ENCODE measurements at regions not wholly inside any gene's neighbourhood (a gene's known extent, or its start where the extent isn't known, plus 50 kb on each side); places are given as distances from the start of the nearest gene placed in this dataset.

GRCh38 chr18:72273025-72273424, 271.1 kb downstream of the CBLN2 start:
- Histone ChIP-seq H2BK120ac (ENCODE audit: insufficient read depth, low read length, poor library complexity) (no peak overlapping the region), H3K4ac (ENCODE audit: low read depth, low read length) (no peak overlapping the region), H3K4me2 (ENCODE audit: low read length) (no peak overlapping the region), H3K4me3 (ENCODE audit: low read depth, low read length) (no peak overlapping the region), H3K27ac (ENCODE audit: low read depth, low read length) (no peak overlapping the region), H3K79me1 (ENCODE audit: low read length) (no peaks in the 10 kb centered on the region), H3K27me3 (ENCODE audit: insufficient read depth, low read length) (no peaks in the 10 kb centered on the region), H3K9ac (ENCODE audit: low read length) (no peak overlapping the region), H4K8ac (ENCODE audit: low read depth, low read length) (no peak overlapping the region), H2AK5ac (ENCODE audit: low read length) (no peak overlapping the region), H3K14ac (ENCODE audit: low read length) (no peak overlapping the region), H3K18ac (ENCODE audit: low read length) (no peak overlapping the region), H2AFZ (ENCODE audit: insufficient read depth, low read length, poor library complexity) (no peak overlapping the region), H4K91ac (ENCODE audit: low read depth, low read length) (no peak overlapping the region), H2BK12ac (ENCODE audit: low read length) (no peak overlapping the region), H3K36me3 (ENCODE audit: control insufficient read depth in 1 of 2, insufficient read depth in 2 of 2, low read length in 2 of 2) (no peaks in the 10 kb centered on the region), H3K9me3 (ENCODE audit: insufficient read depth, low read depth, low read length) (no peaks in the 10 kb centered on the region), H3K23ac (ENCODE audit: low read length) (no peak overlapping the region), H3K4me1 (ENCODE audit: control insufficient read depth in 1 of 2, insufficient read depth in 2 of 2, low read length in 2 of 2) (no peaks in the 10 kb centered on the region), H3K79me2 (ENCODE audit: control insufficient read depth, insufficient read depth, low read length, poor library complexity) (no peaks in the 10 kb centered on the region), H4K12ac (ENCODE audit: low read depth, low read length) (no peak overlapping the region), H2BK5ac (ENCODE audit: low read depth, low read length, poor library complexity) (no peak overlapping the region)
- no CpG with 5 or more reads among the region's 2 CpGs for WGBS (ENCODE audit: extremely low coverage, insufficient coverage, insufficient read length)
- DNase-seq, result no peak

GRCh38 chr18:72261590-72261989, 282.6 kb downstream of the CBLN2 start:
- no peak overlapping the region for H2AK5ac ChIP-seq (ENCODE audit: low read length)
- no peak overlapping the region for H3K14ac ChIP-seq (ENCODE audit: low read length)
- no peak overlapping the region for H3K9ac ChIP-seq (ENCODE audit: low read length)
- H2BK5ac ChIP-seq (ENCODE audit: low read depth, low read length, poor library complexity), result no peak overlapping the region
- no peak overlapping the region for H3K4me2 ChIP-seq (ENCODE audit: low read length)
- H2BK120ac ChIP-seq (ENCODE audit: insufficient read depth, low read length, poor library complexity), result no peak overlapping the region
- no peak overlapping the region for H4K8ac ChIP-seq (ENCODE audit: low read depth, low read length)
- no peaks in the 10 kb centered on the region for H3K9me3 ChIP-seq (ENCODE audit: insufficient read depth, low read depth, low read length)
- H4K12ac ChIP-seq (ENCODE audit: low read depth, low read length), result no peak overlapping the region
- DNase-seq, result no peak
- H3K23ac ChIP-seq (ENCODE audit: low read length), result no peak overlapping the region
- no peaks in the 10 kb centered on the region for H3K4me1 ChIP-seq (ENCODE audit: control insufficient read depth in 1 of 2, insufficient read depth in 2 of 2, low read length in 2 of 2)
- no CpG with 5 or more reads among the region's 2 CpGs for WGBS (ENCODE audit: extremely low coverage, insufficient coverage, insufficient read length)
- no peaks in the 10 kb centered on the region for H3K79me1 ChIP-seq (ENCODE audit: low read length)
- no peak overlapping the region for H2BK12ac ChIP-seq (ENCODE audit: low read length)
- no peaks in the 10 kb centered on the region for H3K36me3 ChIP-seq (ENCODE audit: control insufficient read depth in 1 of 2, insufficient read depth in 2 of 2, low read length in 2 of 2)
- H3K79me2 ChIP-seq (ENCODE audit: control insufficient read depth, insufficient read depth, low read length, poor library complexity), result no peaks in the 10 kb centered on the region
- no peak overlapping the region for H2AFZ ChIP-seq (ENCODE audit: insufficient read depth, low read length, poor library complexity)
- H3K27me3 ChIP-seq (ENCODE audit: insufficient read depth, low read length), result no peaks in the 10 kb centered on the region
- H3K27ac ChIP-seq (ENCODE audit: low read depth, low read length), result no peak overlapping the region
- H3K4ac ChIP-seq (ENCODE audit: low read depth, low read length), result no peak overlapping the region
- no peak overlapping the region for H4K91ac ChIP-seq (ENCODE audit: low read depth, low read length)
- no peak overlapping the region for H3K4me3 ChIP-seq (ENCODE audit: low read depth, low read length)
- no peak overlapping the region for H3K18ac ChIP-seq (ENCODE audit: low read length)

- Histone ChIP-seq H3K14ac (ENCODE audit: low read length) (no peak overlapping the region), H2BK120ac (ENCODE audit: insufficient read depth, low read length, poor library complexity) (no peak overlapping the region), H3K4ac (ENCODE audit: low read depth, low read length) (no peak overlapping the region), H2AFZ (ENCODE audit: insufficient read depth, low read length, poor library complexity) (no peak overlapping the region), H3K4me3 (ENCODE audit: low read depth, low read length) (no peak overlapping the region), H4K12ac (ENCODE audit: low read depth, low read length) (no peak overlapping the region), H3K27ac (ENCODE audit: low read depth, low read length) (no peak overlapping the region), H3K36me3 (ENCODE audit: control insufficient read depth in 1 of 2, insufficient read depth in 2 of 2, low read length in 2 of 2) (no peaks in the 10 kb centered on the region), H3K79me1 (ENCODE audit: low read length) (no peaks in the 10 kb centered on the region), H4K8ac (ENCODE audit: low read depth, low read length) (no peak overlapping the region), H3K4me1 (ENCODE audit: control insufficient read depth in 1 of 2, insufficient read depth in 2 of 2, low read length in 2 of 2) (no peaks in the 10 kb centered on the region), H3K4me2 (ENCODE audit: low read length) (no peak overlapping the region), H2AK5ac (ENCODE audit: low read length) (no peak overlapping the region), H2BK12ac (ENCODE audit: low read length) (no peak overlapping the region), H3K23ac (ENCODE audit: low read length) (no peak overlapping the region), H4K91ac (ENCODE audit: low read depth, low read length) (no peak overlapping the region), H3K18ac (ENCODE audit: low read length) (no peak overlapping the region), H3K9me3 (ENCODE audit: insufficient read depth, low read depth, low read length) (no peaks in the 10 kb centered on the region), H3K9ac (ENCODE audit: low read length) (no peak overlapping the region), H3K27me3 (ENCODE audit: insufficient read depth, low read length) (no peaks in the 10 kb centered on the region), H3K79me2 (ENCODE audit: control insufficient read depth, insufficient read depth, low read length, poor library complexity) (no peaks in the 10 kb centered on the region), H2BK5ac (ENCODE audit: low read depth, low read length, poor library complexity) (no peak overlapping the region)
- WGBS (ENCODE audit: extremely low coverage, insufficient coverage, insufficient read length), result no CpG with 5 or more reads among the region's 4 CpGs
- DNase-seq, result no peak
Measured at GRCh38 chr18:72246076-72246475, 298.1 kb downstream of the CBLN2 start.

- no peaks in the 10 kb centered on the region for H3K9me3 ChIP-seq (ENCODE audit: insufficient read depth, low read depth, low read length)
- no peak overlapping the region for H3K27ac ChIP-seq (ENCODE audit: low read depth, low read length)
- no peak overlapping the region for H3K14ac ChIP-seq (ENCODE audit: low read length)
- no peak overlapping the region for H2AK5ac ChIP-seq (ENCODE audit: low read length)
- no peak overlapping the region for H3K18ac ChIP-seq (ENCODE audit: low read length)
- H4K91ac ChIP-seq (ENCODE audit: low read depth, low read length), result no peak overlapping the region
- H2BK120ac ChIP-seq (ENCODE audit: insufficient read depth, low read length, poor library complexity), result no peak overlapping the region
- no peaks in the 10 kb centered on the region for H3K79me2 ChIP-seq (ENCODE audit: control insufficient read depth, insufficient read depth, low read length, poor library complexity)
- H3K23ac ChIP-seq (ENCODE audit: low read length), result no peak overlapping the region
- no peak overlapping the region for H3K4me3 ChIP-seq (ENCODE audit: low read depth, low read length)
- no peak overlapping the region for H4K12ac ChIP-seq (ENCODE audit: low read depth, low read length)
- H2BK12ac ChIP-seq (ENCODE audit: low read length), result no peak overlapping the region
- no peak for DNase-seq
- H2AFZ ChIP-seq (ENCODE audit: insufficient read depth, low read length, poor library complexity), result no peak overlapping the region
- H3K27me3 ChIP-seq (ENCODE audit: insufficient read depth, low read length), result no peaks in the 10 kb centered on the region
- H3K4me2 ChIP-seq (ENCODE audit: low read length), result no peak overlapping the region
- no peak overlapping the region for H4K8ac ChIP-seq (ENCODE audit: low read depth, low read length)
- H2BK5ac ChIP-seq (ENCODE audit: low read depth, low read length, poor library complexity), result no peak overlapping the region
- H3K79me1 ChIP-seq (ENCODE audit: low read length), result no peaks in the 10 kb centered on the region
- WGBS (ENCODE audit: extremely low coverage, insufficient coverage, insufficient read length), result no CpG with 5 or more reads among the region's 2 CpGs
- no peak overlapping the region for H3K4ac ChIP-seq (ENCODE audit: low read depth, low read length)
- H3K9ac ChIP-seq (ENCODE audit: low read length), result no peak overlapping the region
- no peaks in the 10 kb centered on the region for H3K36me3 ChIP-seq (ENCODE audit: control insufficient read depth in 1 of 2, insufficient read depth in 2 of 2, low read length in 2 of 2)
- no peaks in the 10 kb centered on the region for H3K4me1 ChIP-seq (ENCODE audit: control insufficient read depth in 1 of 2, insufficient read depth in 2 of 2, low read length in 2 of 2)
Measured at GRCh38 chr18:72235422-72235821, 308.7 kb downstream of the CBLN2 start.
